NCI-H1694 (cell line): ENCODE measurements at regions not wholly inside any gene's neighbourhood (a gene's known extent, or its start where the extent isn't known, plus 50 kb on each side); places are given as distances from the start of the nearest gene placed in this dataset.
A peak's percentile ranks its signal among the peaks of the same experiment; 100 is the strongest.
"Not testable (repeated sequence)": the region's sequence is repeated elsewhere in the genome, so short reads cannot be mapped to it uniquely, and the experiment has no call there.

ENCODE experiments used
- DNase-seq: peaks from one replicate; lab custom pipeline; 2025; lab: John Stamatoyannopoulos, UW

- DNase-seq = no peak
Measured at GRCh38 chr5:54404568-54404967, 50.9 kb upstream of the HSPB3 start.

GRCh38 chr5:54403885-54404416 is 51.5 kb upstream of the HSPB3 start:
- DNase-seq = no peak

- DNase-seq = no peak
Measured at GRCh38 chr5:54403121-54403520, 52.4 kb upstream of the HSPB3 start.

- DNase-seq = no peak
Measured at GRCh38 chr5:54401515-54401914, 54.0 kb upstream of the HSPB3 start.

GRCh38 chr5:54398191-54398590 is 57.3 kb upstream of the HSPB3 start:
- no peak for DNase-seq

- no peak for DNase-seq
Measured at GRCh38 chr5:54397420-54397819, 58.1 kb upstream of the HSPB3 start.

GRCh38 chr5:54393007-54393406 is 62.5 kb upstream of the HSPB3 start:
- DNase-seq = not testable (repeated sequence)

- DNase-seq = no peak
Measured at GRCh38 chr5:54390539-54391031, 64.9 kb upstream of the HSPB3 start.

- peak; percentile 94 for DNase-seq
Measured at GRCh38 chr5:54390015-54390414, 65.5 kb upstream of the HSPB3 start.

GRCh38 chr5:54389399-54389798 is 66.1 kb upstream of the HSPB3 start:
- DNase-seq = not testable (repeated sequence)

- no peak for DNase-seq
Measured at GRCh38 chr5:54388811-54389210, 66.7 kb upstream of the HSPB3 start.

- DNase-seq = no peak
Measured at GRCh38 chr5:54388409-54388808, 67.1 kb upstream of the HSPB3 start.

- no peak for DNase-seq
Measured at GRCh38 chr5:54387659-54388232, 67.8 kb upstream of the HSPB3 start.

GRCh38 chr5:54387031-54387430 is 68.5 kb upstream of the HSPB3 start:
- no peak for DNase-seq

- no peak for DNase-seq
Measured at GRCh38 chr5:54385994-54386393, 69.5 kb upstream of the HSPB3 start.

- DNase-seq = no peak
Measured at GRCh38 chr5:54384356-54384933, 71.1 kb upstream of the HSPB3 start.

GRCh38 chr5:54383941-54384340 is 71.6 kb upstream of the HSPB3 start:
- no peak for DNase-seq

GRCh38 chr5:54383225-54383901 is 72.1 kb upstream of the HSPB3 start:
- no peak for DNase-seq

- DNase-seq = not testable (repeated sequence)
Measured at GRCh38 chr5:54381319-54381718, 70.9 kb upstream of the ARL15 start.

- no peak for DNase-seq
Measured at GRCh38 chr5:54379590-54379989, 69.2 kb upstream of the ARL15 start.

- DNase-seq = no peak
Measured at GRCh38 chr5:54378707-54379106, 68.3 kb upstream of the ARL15 start.

- DNase-seq = not testable (repeated sequence)
Measured at GRCh38 chr5:54377339-54377738, 67.0 kb upstream of the ARL15 start.

- no peak for DNase-seq
Measured at GRCh38 chr5:54370982-54371381, 60.6 kb upstream of the ARL15 start.
